Tibial artery (tissue), 4 donors: ENCODE measurements at regions not wholly inside any gene's neighbourhood (a gene's known extent, or its start where the extent isn't known, plus 50 kb on each side); places are given as distances from the start of the nearest gene placed in this dataset.

ENCODE experiments used
- DNase-seq, 2 donors: peaks; one replicate each; pipeline ENCODE4 v3.0.0-alpha.2; 2019
- H3K27ac ChIP-seq, 2 donors: fragments of 200-600 bp; sonication (generic) in 1 of 2; 1 replicate in 1 of 2; 2 replicates in 1 of 2; pipeline ENCODE4 v1.5.1; 2018 to 2019; ENCODE audit warnings: mild to moderate bottlenecking in 1 of 2
- H3K27me3 ChIP-seq, 2 donors: fragments of 200-600 bp; sonication (generic) in 1 of 2; one replicate each; pipeline versions ENCODE4 v1.5.1 to v1.6.0; 2016 to 2019
- H3K36me3 ChIP-seq, 3 donors: fragments of 200-600 bp; sonication (generic) in 2 of 3; one replicate each; pipeline ENCODE4 v1.5.1; 2016 to 2019; ENCODE audit warnings: mild to moderate bottlenecking in 2 of 3
- H3K4me1 ChIP-seq, 4 donors: fragments of 200-600 bp; sonication (generic) in 2 of 4; 1 replicate in 3 of 4; 2 replicates in 1 of 4; pipeline ENCODE4 v1.5.1; 2016 to 2019
- H3K4me3 ChIP-seq, 2 donors: fragments of 200-600 bp; sonication (generic) in 1 of 2; 1 replicate in 1 of 2; 2 replicates in 1 of 2; pipeline ENCODE4 v1.5.1; 2018 to 2019; ENCODE audit warnings: mild to moderate bottlenecking in 2 of 2
- H3K9me3 ChIP-seq, 3 donors: fragments of 200-600 bp; sonication (generic) in 1 of 3; one replicate each; pipeline ENCODE4 v1.5.1; 2016 to 2019
- intact Hi-C: fragments of 100-400 bp; cut with DNase I; formaldehyde crosslinking; loops from one replicate; pipeline ENCODE4 v1.15.0; 2023; ENCODE audit warnings: low total_unique reads
- TF ChIP-seq, protein P1 (sequence below), 2 experiments: fragments of 200-600 bp in 1 of 2; fragments of 450-650 bp in 1 of 2; IDR thresholded peaks; one replicate each; pipeline ENCODE4 v1.5.1; 2017 to 2019; ENCODE audit warnings: antibody characterized with exemption in 2 of 2, mild to moderate bottlenecking in 1 of 2, moderate library complexity in 1 of 2

DNA sequence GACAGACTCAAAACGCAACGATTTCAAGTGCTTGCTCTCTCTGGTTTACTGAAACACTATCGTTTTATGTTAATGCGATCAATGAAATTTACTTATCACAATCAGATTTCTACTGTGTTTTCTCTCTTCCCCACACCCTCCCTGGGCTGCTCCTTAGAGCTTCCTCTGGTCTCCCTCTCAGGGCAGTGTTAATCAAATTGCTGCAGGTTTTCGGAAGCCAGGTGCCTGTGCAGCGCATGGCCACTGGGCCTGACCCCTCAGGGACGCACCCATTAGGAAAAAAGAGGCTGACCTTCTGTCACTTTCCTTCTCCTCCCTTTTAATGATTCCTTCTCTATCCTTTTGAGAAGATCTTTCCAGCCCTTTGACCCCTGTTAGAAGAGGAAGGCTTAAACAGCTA lies 134.5 kb upstream of the ONECUT1 start:
- H3K9me3 ChIP-seq: no peaks in the 10 kb centered on the region
- no peak for DNase-seq
- H3K27me3 ChIP-seq: no peaks in the 10 kb centered on the region
- no peaks in the 10 kb centered on the region for H3K36me3 ChIP-seq
- TF ChIP-seq, protein P1, sequence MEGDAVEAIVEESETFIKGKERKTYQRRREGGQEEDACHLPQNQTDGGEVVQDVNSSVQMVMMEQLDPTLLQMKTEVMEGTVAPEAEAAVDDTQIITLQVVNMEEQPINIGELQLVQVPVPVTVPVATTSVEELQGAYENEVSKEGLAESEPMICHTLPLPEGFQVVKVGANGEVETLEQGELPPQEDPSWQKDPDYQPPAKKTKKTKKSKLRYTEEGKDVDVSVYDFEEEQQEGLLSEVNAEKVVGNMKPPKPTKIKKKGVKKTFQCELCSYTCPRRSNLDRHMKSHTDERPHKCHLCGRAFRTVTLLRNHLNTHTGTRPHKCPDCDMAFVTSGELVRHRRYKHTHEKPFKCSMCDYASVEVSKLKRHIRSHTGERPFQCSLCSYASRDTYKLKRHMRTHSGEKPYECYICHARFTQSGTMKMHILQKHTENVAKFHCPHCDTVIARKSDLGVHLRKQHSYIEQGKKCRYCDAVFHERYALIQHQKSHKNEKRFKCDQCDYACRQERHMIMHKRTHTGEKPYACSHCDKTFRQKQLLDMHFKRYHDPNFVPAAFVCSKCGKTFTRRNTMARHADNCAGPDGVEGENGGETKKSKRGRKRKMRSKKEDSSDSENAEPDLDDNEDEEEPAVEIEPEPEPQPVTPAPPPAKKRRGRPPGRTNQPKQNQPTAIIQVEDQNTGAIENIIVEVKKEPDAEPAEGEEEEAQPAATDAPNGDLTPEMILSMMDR (IDR thresholded peaks at IDR 0.05): no peak
- no peak overlapping the region for H3K4me3 ChIP-seq
- no peak overlapping the region for H3K27ac ChIP-seq
- no peaks in the 10 kb centered on the region for H3K4me1 ChIP-seq
- intact Hi-C loops: loop anchor here (10.0 kb wide), 1 partner anchor 60 kb away; no protein-coding TSS in a partner anchor

DNA sequence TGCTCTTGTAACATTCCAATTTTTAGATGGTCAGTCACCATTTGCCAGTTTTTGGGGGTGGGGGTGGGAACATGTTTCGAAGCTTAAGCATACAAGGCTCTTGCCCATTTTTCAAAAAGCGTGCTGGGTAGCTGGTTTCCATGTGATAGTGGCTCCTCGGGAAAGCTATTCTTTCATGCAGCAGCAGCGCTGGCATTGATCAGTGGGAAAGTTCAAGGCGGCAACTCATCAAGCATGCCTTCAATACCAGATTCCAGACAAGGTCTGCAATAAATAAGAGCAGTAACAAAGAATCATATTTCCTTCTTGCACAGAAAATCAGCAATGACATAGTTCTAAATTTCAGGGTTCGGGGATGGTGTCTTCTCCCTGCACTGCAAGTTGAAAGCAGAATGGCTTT lies 133.5 kb upstream of the ONECUT1 start:
- no peaks in the 10 kb centered on the region for H3K27me3 ChIP-seq
- no peak overlapping the region for H3K27ac ChIP-seq
- no peaks in the 10 kb centered on the region for H3K4me1 ChIP-seq
- no peak overlapping the region for H3K4me3 ChIP-seq
- no peaks in the 10 kb centered on the region for H3K36me3 ChIP-seq
- TF ChIP-seq, protein P1 (IDR thresholded peaks at IDR 0.05): no peak
- no peak for DNase-seq
- intact Hi-C loops: loop anchor here (10.0 kb wide), 1 partner anchor 59 kb away; no protein-coding TSS in a partner anchor
- H3K9me3 ChIP-seq: no peaks in the 10 kb centered on the region

DNA sequence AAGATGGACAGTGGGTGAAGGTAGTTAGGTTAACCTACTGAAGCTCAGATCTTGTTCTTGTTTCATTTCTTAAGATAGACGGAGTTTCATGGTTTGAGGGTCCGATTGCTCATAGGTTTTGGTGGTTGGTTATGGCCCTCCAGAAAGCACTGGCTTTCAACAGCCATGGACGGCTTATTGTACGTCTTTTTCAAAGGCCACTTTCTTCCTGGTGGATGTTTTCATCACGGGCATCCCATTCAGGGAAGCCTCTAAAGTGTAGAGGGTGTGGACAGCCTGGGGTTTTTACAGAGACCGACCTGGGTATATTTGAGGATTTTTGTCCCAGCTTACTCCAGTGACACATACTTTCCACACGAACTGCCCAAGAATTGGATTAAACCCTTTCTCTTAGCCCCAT lies 132.7 kb upstream of the ONECUT1 start:
- Histone ChIP-seq H3K4me1 (no peaks in the 10 kb centered on the region), H3K4me3 (no peak overlapping the region), H3K36me3 (no peaks in the 10 kb centered on the region), H3K27me3 (no peaks in the 10 kb centered on the region), H3K27ac (no peak overlapping the region), H3K9me3 (no peaks in the 10 kb centered on the region)
- TF ChIP-seq, protein P1 (IDR thresholded peaks at IDR 0.05): no peak
- intact Hi-C loops: loop anchor here (10.0 kb wide), 1 partner anchor 58 kb away; no protein-coding TSS in a partner anchor
- no peak for DNase-seq

DNA sequence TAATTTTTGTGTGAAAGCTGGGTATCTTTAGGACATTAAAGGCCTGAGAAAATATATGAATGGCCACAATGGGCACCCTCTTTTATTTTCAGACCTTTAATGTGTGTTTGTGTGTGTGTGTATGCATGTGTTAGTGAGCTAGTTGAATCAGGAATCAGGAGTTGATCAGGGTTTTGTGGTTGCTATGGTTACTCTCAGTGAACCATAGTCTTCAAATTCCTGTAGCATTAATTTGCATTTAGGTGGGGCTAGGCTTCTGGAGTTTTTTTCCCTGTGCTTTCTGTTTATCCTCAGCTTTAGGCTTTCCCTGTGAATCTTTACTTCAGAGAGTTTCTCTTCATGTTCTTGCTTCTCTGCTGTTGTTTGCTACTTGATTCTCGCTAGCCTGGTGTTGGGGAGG lies 122.0 kb upstream of the ONECUT1 start:
- no peaks in the 10 kb centered on the region for H3K4me1 ChIP-seq
- no peaks in the 10 kb centered on the region for H3K36me3 ChIP-seq
- H3K9me3 ChIP-seq: no peaks in the 10 kb centered on the region
- H3K4me3 ChIP-seq: no peak overlapping the region
- TF ChIP-seq, protein P1 (IDR thresholded peaks at IDR 0.05): no peak
- intact Hi-C loops: no loop called here
- H3K27ac ChIP-seq: no peak overlapping the region
- no peaks in the 10 kb centered on the region for H3K27me3 ChIP-seq
- DNase-seq: no peak

DNA sequence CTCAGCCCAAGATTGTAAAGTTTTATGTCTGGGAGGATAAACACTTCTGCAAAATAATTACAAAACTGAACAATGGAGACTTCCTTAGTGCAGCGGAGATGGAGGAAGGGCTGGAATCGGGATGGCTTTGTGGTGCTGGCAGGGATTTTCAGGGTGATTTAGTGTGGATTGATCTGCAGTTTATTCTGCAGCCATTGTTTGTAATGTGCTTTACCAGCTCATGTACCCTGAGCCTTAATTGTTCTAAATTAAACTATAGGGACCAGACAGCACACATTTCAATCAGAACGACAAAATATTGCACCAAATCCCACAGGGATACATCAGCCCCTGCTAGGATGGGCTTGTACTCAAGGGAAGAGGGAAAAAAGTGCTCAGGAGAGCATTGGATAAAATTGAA lies 103.2 kb upstream of the ONECUT1 start:
- H3K9me3 ChIP-seq: no peaks in the 10 kb centered on the region
- H3K27ac ChIP-seq: no peak overlapping the region
- intact Hi-C loops: no loop called here
- no peak overlapping the region for H3K4me3 ChIP-seq
- no peaks in the 10 kb centered on the region for H3K4me1 ChIP-seq
- no peaks in the 10 kb centered on the region for H3K36me3 ChIP-seq
- TF ChIP-seq, protein P1 (IDR thresholded peaks at IDR 0.05): no peak
- no peak for DNase-seq
- H3K27me3 ChIP-seq: no peaks in the 10 kb centered on the region

DNA sequence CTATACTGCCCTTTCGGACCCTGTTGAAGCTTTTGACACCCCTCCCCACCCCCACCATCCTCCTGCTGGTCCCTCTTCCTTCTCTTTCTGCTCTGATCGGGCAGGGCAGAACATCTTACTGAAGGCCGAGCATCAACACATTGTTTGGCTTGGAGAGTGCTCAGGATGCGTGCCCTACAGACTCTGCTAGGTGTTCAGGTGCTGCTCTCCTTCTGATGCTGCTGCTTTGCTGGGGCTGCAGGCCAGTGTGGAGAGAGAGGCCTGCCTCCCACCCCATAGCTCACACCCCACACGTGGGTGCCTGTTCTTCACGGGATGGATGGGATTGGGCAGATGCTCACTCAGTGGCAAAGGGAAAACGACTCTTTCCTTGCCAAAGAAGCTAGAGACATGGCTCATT lies 89.8 kb upstream of the ONECUT1 start:
- no peaks in the 10 kb centered on the region for H3K4me1 ChIP-seq

More for the DNA sequence above, 89.8 kb upstream of the ONECUT1 start:
- TF ChIP-seq, protein P1 (IDR thresholded peaks at IDR 0.05): no peak
- DNase-seq: no peak
- Histone ChIP-seq H3K27me3 (peaks cover 0 to 3% of the 10 kb centered on the region in 2 donors), H3K4me3 (no peak overlapping the region), H3K27ac (no peak overlapping the region), H3K9me3 (no peaks in the 10 kb centered on the region), H3K36me3 (no peaks in the 10 kb centered on the region)
- intact Hi-C loops: no loop called here
